ENCODE measurements at regions not wholly inside any gene's neighbourhood (a gene's known extent, or its start where the extent isn't known, plus 50 kb on each side); places are given as distances from the start of the nearest gene placed in this dataset.

- no peak for TF ChIP-seq POLR2A (IDR thresholded peaks at IDR 0.05)
- TF ChIP-seq, protein P1, sequence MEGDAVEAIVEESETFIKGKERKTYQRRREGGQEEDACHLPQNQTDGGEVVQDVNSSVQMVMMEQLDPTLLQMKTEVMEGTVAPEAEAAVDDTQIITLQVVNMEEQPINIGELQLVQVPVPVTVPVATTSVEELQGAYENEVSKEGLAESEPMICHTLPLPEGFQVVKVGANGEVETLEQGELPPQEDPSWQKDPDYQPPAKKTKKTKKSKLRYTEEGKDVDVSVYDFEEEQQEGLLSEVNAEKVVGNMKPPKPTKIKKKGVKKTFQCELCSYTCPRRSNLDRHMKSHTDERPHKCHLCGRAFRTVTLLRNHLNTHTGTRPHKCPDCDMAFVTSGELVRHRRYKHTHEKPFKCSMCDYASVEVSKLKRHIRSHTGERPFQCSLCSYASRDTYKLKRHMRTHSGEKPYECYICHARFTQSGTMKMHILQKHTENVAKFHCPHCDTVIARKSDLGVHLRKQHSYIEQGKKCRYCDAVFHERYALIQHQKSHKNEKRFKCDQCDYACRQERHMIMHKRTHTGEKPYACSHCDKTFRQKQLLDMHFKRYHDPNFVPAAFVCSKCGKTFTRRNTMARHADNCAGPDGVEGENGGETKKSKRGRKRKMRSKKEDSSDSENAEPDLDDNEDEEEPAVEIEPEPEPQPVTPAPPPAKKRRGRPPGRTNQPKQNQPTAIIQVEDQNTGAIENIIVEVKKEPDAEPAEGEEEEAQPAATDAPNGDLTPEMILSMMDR (IDR thresholded peaks at IDR 0.05) = no peak
Measured at GRCh38 chr1:91619881-91620280, 119.2 kb downstream of the CDC7 start.

Data from right lobe of liver (tissue), 4 donors.